Glutamatergic neuron (in vitro differentiated cells): ENCODE measurements at regions not wholly inside any gene's neighbourhood (a gene's known extent, or its start where the extent isn't known, plus 50 kb on each side); places are given as distances from the start of the nearest gene placed in this dataset.

Experiments
- DNase-seq: peaks from one replicate; pipeline ENCODE4 v3.0.0; 2022
- H3K27ac Mint-ChIP-seq: one replicate; pipeline ENCODE4 v1.8.0; 2020; ENCODE audit warnings: mild to moderate bottlenecking, mixed read lengths, inconsistent platforms; ENCODE audit not compliant: unreplicated experiment
- H3K27me3 Mint-ChIP-seq: one replicate; pipeline ENCODE4 v1.8.0; 2020; ENCODE audit warnings: mild to moderate bottlenecking, moderate library complexity, mixed read lengths, inconsistent platforms; ENCODE audit not compliant: unreplicated experiment
- H3K36me3 Mint-ChIP-seq: one replicate; pipeline ENCODE4 v1.8.0; 2020; ENCODE audit warnings: mild to moderate bottlenecking, mixed read lengths, inconsistent platforms; ENCODE audit not compliant: unreplicated experiment
- H3K4me1 Mint-ChIP-seq: one replicate; pipeline ENCODE4 v1.8.0; 2020; ENCODE audit warnings: mild to moderate bottlenecking, low read depth, mixed read lengths, inconsistent platforms; ENCODE audit not compliant: unreplicated experiment
- H3K4me3 Mint-ChIP-seq: one replicate; pipeline ENCODE4 v1.8.0; 2020; ENCODE audit warnings: mild to moderate bottlenecking, mixed read lengths, inconsistent platforms; ENCODE audit not compliant: unreplicated experiment
- H3K9me3 Mint-ChIP-seq: one replicate; pipeline ENCODE4 v1.8.0; 2020; ENCODE audit warnings: mild to moderate bottlenecking, moderate library complexity, mixed read lengths, inconsistent platforms; ENCODE audit not compliant: unreplicated experiment
- TF ChIP-seq, protein P1 (sequence below): fragments of 200-600 bp; sonication (generic); IDR thresholded peaks from one replicate; pipeline ENCODE4 v1.5.0; 2021; ENCODE audit not compliant: partially characterized antibody, unreplicated experiment

DNA sequence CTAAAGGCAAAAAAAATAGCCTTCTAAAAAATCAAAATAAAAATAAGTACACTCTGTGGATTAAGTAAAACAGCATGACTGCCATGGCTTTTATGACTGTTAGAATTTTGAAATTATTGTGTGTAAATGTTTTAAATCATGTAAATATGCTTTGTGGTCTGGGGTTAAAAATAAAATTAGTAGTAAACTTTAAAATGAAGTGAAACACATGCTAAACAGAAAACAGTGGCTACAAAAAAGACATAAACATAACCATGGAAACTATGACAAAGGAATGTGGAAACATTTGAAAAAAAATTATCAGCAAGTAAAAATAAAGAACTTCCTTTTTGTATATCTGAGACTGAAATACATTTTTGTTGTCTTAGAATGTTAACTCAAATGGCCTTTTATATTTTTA, 134.5 kb upstream of the SPEF2 start:
- Mint-ChIP-seq H3K9me3 (no peaks in the 10 kb centered on the region), H3K36me3 (no peaks in the 10 kb centered on the region), H3K4me1 (peaks cover 2% of the 10 kb centered on the region), H3K4me3 (no peak overlapping the region), H3K27me3 (no peaks in the 10 kb centered on the region), H3K27ac (no peak overlapping the region)
- TF ChIP-seq, protein P1, sequence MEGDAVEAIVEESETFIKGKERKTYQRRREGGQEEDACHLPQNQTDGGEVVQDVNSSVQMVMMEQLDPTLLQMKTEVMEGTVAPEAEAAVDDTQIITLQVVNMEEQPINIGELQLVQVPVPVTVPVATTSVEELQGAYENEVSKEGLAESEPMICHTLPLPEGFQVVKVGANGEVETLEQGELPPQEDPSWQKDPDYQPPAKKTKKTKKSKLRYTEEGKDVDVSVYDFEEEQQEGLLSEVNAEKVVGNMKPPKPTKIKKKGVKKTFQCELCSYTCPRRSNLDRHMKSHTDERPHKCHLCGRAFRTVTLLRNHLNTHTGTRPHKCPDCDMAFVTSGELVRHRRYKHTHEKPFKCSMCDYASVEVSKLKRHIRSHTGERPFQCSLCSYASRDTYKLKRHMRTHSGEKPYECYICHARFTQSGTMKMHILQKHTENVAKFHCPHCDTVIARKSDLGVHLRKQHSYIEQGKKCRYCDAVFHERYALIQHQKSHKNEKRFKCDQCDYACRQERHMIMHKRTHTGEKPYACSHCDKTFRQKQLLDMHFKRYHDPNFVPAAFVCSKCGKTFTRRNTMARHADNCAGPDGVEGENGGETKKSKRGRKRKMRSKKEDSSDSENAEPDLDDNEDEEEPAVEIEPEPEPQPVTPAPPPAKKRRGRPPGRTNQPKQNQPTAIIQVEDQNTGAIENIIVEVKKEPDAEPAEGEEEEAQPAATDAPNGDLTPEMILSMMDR, result no peak
- no peak for DNase-seq

DNA sequence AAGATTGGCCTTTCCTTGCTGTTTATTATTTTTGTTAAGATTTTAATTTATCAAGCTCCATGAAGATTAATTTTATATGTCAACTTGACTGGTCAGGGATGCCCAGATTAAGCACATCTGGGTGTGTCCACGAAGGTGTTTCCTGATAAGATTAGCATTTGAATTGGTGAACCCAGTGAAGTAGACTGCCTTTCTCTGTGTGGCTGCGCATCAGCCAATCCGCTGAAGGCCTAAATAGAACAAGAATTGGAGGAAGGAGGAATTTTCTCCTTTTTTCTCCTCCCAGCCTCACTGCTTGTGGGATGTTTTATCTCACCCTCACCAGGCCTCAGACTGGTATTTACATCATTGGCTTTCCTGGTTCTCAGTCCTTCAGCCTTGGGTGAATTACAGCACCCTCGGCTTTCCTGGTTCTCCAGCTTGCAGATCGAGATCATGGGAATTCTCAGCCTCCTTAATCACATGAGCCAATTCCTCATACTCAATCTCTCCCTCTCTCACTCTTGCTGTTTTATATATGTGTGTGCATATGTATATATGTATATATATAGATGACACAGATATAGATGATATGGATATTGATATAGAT, 135.4 kb upstream of the SPEF2 start:
- no peaks in the 10 kb centered on the region for H3K27me3 Mint-ChIP-seq
- H3K9me3 Mint-ChIP-seq, result no peaks in the 10 kb centered on the region
- H3K4me3 Mint-ChIP-seq, result no peak overlapping the region
- no peak overlapping the region for H3K27ac Mint-ChIP-seq
- TF ChIP-seq, protein P1, result no peak
- DNase-seq, result no peak
- no peaks in the 10 kb centered on the region for H3K36me3 Mint-ChIP-seq
- peaks cover 2% of the 10 kb centered on the region for H3K4me1 Mint-ChIP-seq

DNA sequence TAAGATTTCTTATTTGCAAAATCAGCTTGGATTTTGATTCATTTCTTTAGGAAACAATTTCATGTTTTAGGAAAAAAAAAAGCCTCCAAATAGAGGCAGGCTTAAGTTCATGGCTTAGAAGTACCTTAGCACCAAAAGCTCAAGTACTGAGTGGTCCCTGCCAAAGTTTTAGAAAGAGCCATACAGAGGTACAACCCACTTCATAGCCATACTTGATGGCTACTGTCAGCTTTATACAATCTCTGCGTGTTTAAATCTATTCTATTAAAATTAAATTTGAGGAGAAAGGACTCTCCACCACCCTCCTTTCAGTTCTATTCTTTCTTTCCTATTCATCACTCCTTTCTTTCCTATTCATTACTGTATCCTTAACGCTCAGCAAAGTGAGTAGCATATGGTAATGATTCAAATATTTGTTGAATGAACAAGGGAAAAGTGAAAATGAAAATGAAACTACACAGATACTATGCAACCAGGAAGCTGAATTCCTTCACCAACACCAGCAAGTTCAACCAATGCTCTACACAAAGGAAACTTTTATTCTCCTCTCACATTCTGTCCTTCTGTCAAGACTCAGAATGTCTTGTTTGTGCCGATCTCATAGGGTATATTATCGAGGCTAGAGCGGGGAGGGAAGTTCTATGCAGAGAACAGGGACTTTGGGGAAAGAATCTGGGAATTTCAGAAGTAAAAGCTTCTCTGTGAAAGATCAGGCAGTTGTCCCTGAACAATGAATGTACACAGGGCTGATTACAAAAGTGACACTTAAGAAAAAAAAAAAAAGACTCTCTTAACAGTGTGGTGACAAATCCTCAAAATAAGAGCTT, 138.6 kb upstream of the SPEF2 start:
- Mint-ChIP-seq H3K36me3 (no peaks in the 10 kb centered on the region), H3K27ac (no peak overlapping the region), H3K4me3 (no peak overlapping the region), H3K27me3 (no peaks in the 10 kb centered on the region), H3K4me1 (peaks cover 2% of the 10 kb centered on the region), H3K9me3 (peaks cover 6% of the 10 kb centered on the region)
- DNase-seq, result no peak
- TF ChIP-seq, protein P1, result no peak

DNA sequence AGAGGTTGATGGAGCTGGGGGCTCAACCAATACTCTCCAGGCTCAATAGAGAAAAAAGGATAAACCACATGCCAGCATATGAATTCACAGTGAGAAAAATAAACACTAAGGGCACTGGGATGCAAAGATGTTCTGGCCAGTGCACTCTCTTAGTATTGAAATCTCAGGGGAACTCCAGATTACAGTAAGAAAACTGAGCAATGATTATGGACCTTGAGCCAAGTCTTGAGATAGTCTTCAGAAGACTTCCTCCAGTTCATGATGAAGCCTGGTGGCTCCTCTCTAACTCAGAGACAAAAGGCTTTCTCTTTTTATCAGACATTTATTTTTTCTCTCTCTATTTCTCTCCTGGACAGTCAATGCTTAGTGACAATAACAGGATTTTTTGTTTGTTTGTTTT, 139.8 kb upstream of the SPEF2 start:
- H3K27me3 Mint-ChIP-seq, result no peaks in the 10 kb centered on the region
- H3K36me3 Mint-ChIP-seq, result no peaks in the 10 kb centered on the region
- H3K9me3 Mint-ChIP-seq, result peaks cover 7% of the 10 kb centered on the region
- no peak for DNase-seq
- no peaks in the 10 kb centered on the region for H3K4me1 Mint-ChIP-seq
- H3K4me3 Mint-ChIP-seq, result no peak overlapping the region
- TF ChIP-seq, protein P1, result no peak
- no peak overlapping the region for H3K27ac Mint-ChIP-seq

DNA sequence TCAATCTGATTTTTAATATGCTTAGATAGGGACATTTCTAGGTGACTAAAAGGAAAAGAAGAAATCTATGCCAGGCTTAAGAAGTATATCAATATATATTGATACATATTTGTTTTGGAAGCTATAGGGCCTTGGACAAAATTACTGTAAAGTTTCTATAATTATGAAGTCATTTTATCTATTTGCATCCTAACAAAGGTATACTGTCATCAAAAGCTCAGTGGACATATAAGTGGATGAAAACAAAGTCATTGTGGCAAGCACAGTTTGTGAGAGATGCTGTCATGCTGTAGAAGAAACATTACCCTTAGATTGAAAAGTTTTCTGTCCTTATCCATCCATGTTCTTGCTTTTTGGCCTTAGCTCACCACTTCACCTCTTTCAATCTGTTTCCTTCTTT, 140.3 kb upstream of the SPEF2 start:
- no peak overlapping the region for H3K4me3 Mint-ChIP-seq
- TF ChIP-seq, protein P1, result no peak

More for the DNA sequence above, 140.3 kb upstream of the SPEF2 start:
- H3K36me3 Mint-ChIP-seq, result no peaks in the 10 kb centered on the region
- no peak overlapping the region for H3K27ac Mint-ChIP-seq
- H3K9me3 Mint-ChIP-seq, result peaks cover 7% of the 10 kb centered on the region
- no peaks in the 10 kb centered on the region for H3K27me3 Mint-ChIP-seq
- no peak for DNase-seq
- no peaks in the 10 kb centered on the region for H3K4me1 Mint-ChIP-seq
